Activated CD4-positive, alpha-beta memory T cell treated with anti-CD3 and anti-CD28 coated beads, Interleukin-2, amount 10 ng/mL, durations not matched to agents 7 days and 5 days (primary cell): ENCODE measurements at regions not wholly inside any gene's neighbourhood (a gene's known extent, or its start where the extent isn't known, plus 50 kb on each side); places are given as distances from the start of the nearest gene placed in this dataset.
A peak's percentile ranks its signal among the peaks of the same experiment; 100 is the strongest.

Experiments used
- CTCF ChIA-PET: fragments of 350-600 bp; sonication (Branson Sonifier 250); formaldehyde crosslinking; loops from one replicate; lab custom pipeline; 2021; ENCODE audit warnings: antibody characterized with exemption, inconsistent platforms; lab: Charles Lee
- POLR2A ChIA-PET: fragments of 350-600 bp; sonication (Branson Sonifier 250); formaldehyde crosslinking; loops from one replicate; lab custom pipeline; 2021; ENCODE audit warnings: antibody characterized with exemption; lab: Charles Lee
- DNase-seq: peaks from one replicate; pipeline ENCODE4 v3.0.0-alpha.2; 2020
- H3K27ac Mint-ChIP-seq: one replicate; pipeline ENCODE4 v1.8.0; 2021; ENCODE audit warnings: mild to moderate bottlenecking, mixed read lengths
- H3K27me3 Mint-ChIP-seq: one replicate; pipeline ENCODE4 v1.8.0; 2021; ENCODE audit warnings: mixed read lengths
- H3K36me3 Mint-ChIP-seq: one replicate; pipeline ENCODE4 v1.8.0; 2021; ENCODE audit warnings: low read depth, mixed read lengths
- H3K4me1 Mint-ChIP-seq: one replicate; pipeline ENCODE4 v1.8.0; 2021; ENCODE audit warnings: mixed read lengths
- H3K4me3 Mint-ChIP-seq: one replicate; pipeline ENCODE4 v1.8.0; 2021; ENCODE audit warnings: mild to moderate bottlenecking, mixed read lengths
- H3K9me3 Mint-ChIP-seq: one replicate; pipeline ENCODE4 v1.8.0; 2021; ENCODE audit warnings: mixed read lengths

- Mint-ChIP-seq H3K27ac (no peak overlapping the region), H3K27me3 (peaks cover 25% of the 10 kb centered on the region), H3K36me3 (no peaks in the 10 kb centered on the region), H3K9me3 (no peaks in the 10 kb centered on the region), H3K4me3 (no peak overlapping the region), H3K4me1 (no peaks in the 10 kb centered on the region)
- ChIA-PET POLR2A (no interaction called here), CTCF (no interaction called here)
- no peak for DNase-seq
These were observed 102.4 kb downstream of the ACKR3 start for GRCh38 chr2:236671896-236672562.

GRCh38 chr2:236672606-236673005, 103.0 kb downstream of the ACKR3 start:
- no peak overlapping the region for H3K27ac Mint-ChIP-seq
- H3K4me3 Mint-ChIP-seq = no peak overlapping the region
- CTCF ChIA-PET = no interaction called here
- no peaks in the 10 kb centered on the region for H3K4me1 Mint-ChIP-seq
- POLR2A ChIA-PET = no interaction called here
- H3K9me3 Mint-ChIP-seq = no peaks in the 10 kb centered on the region
- DNase-seq = no peak
- H3K27me3 Mint-ChIP-seq = peaks cover 29% of the 10 kb centered on the region
- H3K36me3 Mint-ChIP-seq = no peaks in the 10 kb centered on the region

- ChIA-PET POLR2A (no interaction called here), CTCF (no interaction called here)
- H3K4me3 Mint-ChIP-seq = no peak overlapping the region
- H3K27ac Mint-ChIP-seq = no peak overlapping the region
- no peaks in the 10 kb centered on the region for H3K4me1 Mint-ChIP-seq
- H3K27me3 Mint-ChIP-seq = peaks cover 29% of the 10 kb centered on the region
- H3K36me3 Mint-ChIP-seq = no peaks in the 10 kb centered on the region
- no peak for DNase-seq
- H3K9me3 Mint-ChIP-seq = no peaks in the 10 kb centered on the region
These were observed 103.6 kb downstream of the ACKR3 start for GRCh38 chr2:236673126-236673822.

- POLR2A ChIA-PET = no interaction called here
- Mint-ChIP-seq H3K36me3 (no peaks in the 10 kb centered on the region), H3K9me3 (no peaks in the 10 kb centered on the region), H3K27me3 (peaks cover 30% of the 10 kb centered on the region), H3K27ac (no peak overlapping the region), H3K4me1 (no peaks in the 10 kb centered on the region), H3K4me3 (no peak overlapping the region)
- DNase-seq = peak; percentile 9
- CTCF ChIA-PET = no interaction called here
These were observed 104.2 kb downstream of the ACKR3 start for GRCh38 chr2:236673823-236674185.

- Mint-ChIP-seq H3K9me3 (no peaks in the 10 kb centered on the region), H3K4me3 (no peak overlapping the region), H3K27ac (no peak overlapping the region), H3K27me3 (peaks cover 33% of the 10 kb centered on the region), H3K4me1 (no peaks in the 10 kb centered on the region), H3K36me3 (no peaks in the 10 kb centered on the region)
- POLR2A ChIA-PET = no interaction called here
- CTCF ChIA-PET = no interaction called here
- peak; percentile 4 for DNase-seq
These were observed 104.6 kb downstream of the ACKR3 start for GRCh38 chr2:236674238-236674637.

- peaks cover 33% of the 10 kb centered on the region for H3K27me3 Mint-ChIP-seq
These were observed 105.0 kb downstream of the ACKR3 start for GRCh38 chr2:236674646-236675045.

GRCh38 chr2:236675051-236675450, 105.4 kb downstream of the ACKR3 start:
- Mint-ChIP-seq H3K36me3 (no peaks in the 10 kb centered on the region), H3K4me1 (no peaks in the 10 kb centered on the region), H3K9me3 (no peaks in the 10 kb centered on the region), H3K4me3 (no peak overlapping the region), H3K27me3 (peaks cover 34% of the 10 kb centered on the region), H3K27ac (no peak overlapping the region)
- DNase-seq = no peak
- POLR2A ChIA-PET = no interaction called here
- CTCF ChIA-PET = no interaction called here

More at GRCh38 chr2:236674646-236675045, 105.0 kb downstream of the ACKR3 start:
- H3K9me3 Mint-ChIP-seq = no peaks in the 10 kb centered on the region
- ChIA-PET POLR2A (no interaction called here), CTCF (no interaction called here)
- H3K27ac Mint-ChIP-seq = no peak overlapping the region
- DNase-seq = no peak
- H3K4me1 Mint-ChIP-seq = no peaks in the 10 kb centered on the region
- H3K36me3 Mint-ChIP-seq = no peaks in the 10 kb centered on the region
- no peak overlapping the region for H3K4me3 Mint-ChIP-seq

- Mint-ChIP-seq H3K9me3 (no peaks in the 10 kb centered on the region), H3K4me3 (no peak overlapping the region)
- POLR2A ChIA-PET = no interaction called here
These were observed 105.9 kb downstream of the ACKR3 start for GRCh38 chr2:236675526-236675925.

GRCh38 chr2:236676136-236676873, 106.7 kb downstream of the ACKR3 start:
- Mint-ChIP-seq H3K27me3 (peaks cover 39% of the 10 kb centered on the region), H3K9me3 (no peaks in the 10 kb centered on the region), H3K27ac (no peak overlapping the region), H3K4me3 (no peak overlapping the region), H3K4me1 (no peaks in the 10 kb centered on the region), H3K36me3 (no peaks in the 10 kb centered on the region)
- CTCF ChIA-PET = no interaction called here
- no peak for DNase-seq
- POLR2A ChIA-PET = no interaction called here

More at GRCh38 chr2:236675526-236675925, 105.9 kb downstream of the ACKR3 start:
- H3K4me1 Mint-ChIP-seq = no peaks in the 10 kb centered on the region
- no peak for DNase-seq
- H3K27ac Mint-ChIP-seq = no peak overlapping the region
- H3K36me3 Mint-ChIP-seq = no peaks in the 10 kb centered on the region
- CTCF ChIA-PET = no interaction called here
- H3K27me3 Mint-ChIP-seq = peaks cover 36% of the 10 kb centered on the region

GRCh38 chr2:236677368-236677767, 107.7 kb downstream of the ACKR3 start:
- Mint-ChIP-seq H3K27ac (no peak overlapping the region), H3K27me3 (peaks cover 42% of the 10 kb centered on the region), H3K4me3 (no peak overlapping the region), H3K36me3 (no peaks in the 10 kb centered on the region), H3K9me3 (no peaks in the 10 kb centered on the region), H3K4me1 (no peaks in the 10 kb centered on the region)
- CTCF ChIA-PET = no interaction called here
- POLR2A ChIA-PET = no interaction called here
- DNase-seq = no peak

- ChIA-PET POLR2A (no interaction called here), CTCF (no interaction called here)
- DNase-seq = no peak
- H3K9me3 Mint-ChIP-seq = no peaks in the 10 kb centered on the region
- H3K4me3 Mint-ChIP-seq = no peak overlapping the region
- peaks cover 38% of the 10 kb centered on the region for H3K27me3 Mint-ChIP-seq
- H3K4me1 Mint-ChIP-seq = no peaks in the 10 kb centered on the region
- H3K36me3 Mint-ChIP-seq = no peaks in the 10 kb centered on the region
- no peak overlapping the region for H3K27ac Mint-ChIP-seq
These were observed 108.8 kb downstream of the ACKR3 start for GRCh38 chr2:236678307-236678975.

GRCh38 chr2:236679884-236680860, 110.5 kb downstream of the ACKR3 start:
- POLR2A ChIA-PET = no interaction called here
- DNase-seq = no peak
- no peaks in the 10 kb centered on the region for H3K9me3 Mint-ChIP-seq
- no peak overlapping the region for H3K4me3 Mint-ChIP-seq
- CTCF ChIA-PET = no interaction called here
- H3K27ac Mint-ChIP-seq = no peak overlapping the region
- no peaks in the 10 kb centered on the region for H3K4me1 Mint-ChIP-seq
- peaks cover 36% of the 10 kb centered on the region for H3K27me3 Mint-ChIP-seq
- no peaks in the 10 kb centered on the region for H3K36me3 Mint-ChIP-seq
